ENCODE measurements at regions not wholly inside any gene's neighbourhood (a gene's known extent, or its start where the extent isn't known, plus 50 kb on each side); places are given as distances from the start of the nearest gene placed in this dataset.

GRCh38 chr5:98530224-98530623 lies 243.2 kb upstream of the RGMB start:
- H2AFZ ChIP-seq (ENCODE audit: insufficient read depth, low read depth, low read length, poor library complexity, severe bottlenecking) = no peak overlapping the region
- H3K27me3 ChIP-seq (replicated peaks in 1 of 4; ENCODE audit: control extremely low read depth in 1 of 4, control insufficient read depth in 3 of 4, insufficient read depth in 4 of 4, low read length in 3 of 4) = no peaks in the 10 kb centered on the region
- intact Hi-C loops (cut with micrococcal nuclease) = no loop called here
- H4K20me1 ChIP-seq (ENCODE audit: control insufficient read depth, insufficient read depth, low read length, poor library complexity, severe bottlenecking) = no peaks in the 10 kb centered on the region
- ChIA-PET POLR2A (no interaction called here), CTCF (no interaction called here)
- no peak for TF ChIP-seq EZH2 (IDR thresholded peaks at IDR 0.05; ENCODE audit: borderline replicate concordance, insufficient read depth, low read depth, low read length, poor library complexity, severe bottlenecking)
- TF ChIP-seq, protein P1, sequence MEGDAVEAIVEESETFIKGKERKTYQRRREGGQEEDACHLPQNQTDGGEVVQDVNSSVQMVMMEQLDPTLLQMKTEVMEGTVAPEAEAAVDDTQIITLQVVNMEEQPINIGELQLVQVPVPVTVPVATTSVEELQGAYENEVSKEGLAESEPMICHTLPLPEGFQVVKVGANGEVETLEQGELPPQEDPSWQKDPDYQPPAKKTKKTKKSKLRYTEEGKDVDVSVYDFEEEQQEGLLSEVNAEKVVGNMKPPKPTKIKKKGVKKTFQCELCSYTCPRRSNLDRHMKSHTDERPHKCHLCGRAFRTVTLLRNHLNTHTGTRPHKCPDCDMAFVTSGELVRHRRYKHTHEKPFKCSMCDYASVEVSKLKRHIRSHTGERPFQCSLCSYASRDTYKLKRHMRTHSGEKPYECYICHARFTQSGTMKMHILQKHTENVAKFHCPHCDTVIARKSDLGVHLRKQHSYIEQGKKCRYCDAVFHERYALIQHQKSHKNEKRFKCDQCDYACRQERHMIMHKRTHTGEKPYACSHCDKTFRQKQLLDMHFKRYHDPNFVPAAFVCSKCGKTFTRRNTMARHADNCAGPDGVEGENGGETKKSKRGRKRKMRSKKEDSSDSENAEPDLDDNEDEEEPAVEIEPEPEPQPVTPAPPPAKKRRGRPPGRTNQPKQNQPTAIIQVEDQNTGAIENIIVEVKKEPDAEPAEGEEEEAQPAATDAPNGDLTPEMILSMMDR (IDR thresholded peaks at IDR 0.05) = no peak
- no peak overlapping the region for H3K4me3 ChIP-seq (ENCODE audit: control extremely low read depth in 1 of 5, extremely low read depth in 1 of 5, insufficient read depth in 1 of 5, low read depth in 2 of 5, low read length in 4 of 5)
- DNase-seq (no peak), ATAC-seq (ENCODE audit: low read depth) (no peak)
- H3K79me2 ChIP-seq (ENCODE audit: control insufficient read depth, insufficient read depth, low read length) = no peaks in the 10 kb centered on the region
- no peaks in the 10 kb centered on the region for H3K4me1 ChIP-seq (ENCODE audit: control insufficient read depth in 2 of 2, insufficient read depth in 2 of 2, low read length in 2 of 2)
- no peak overlapping the region for H3K27ac Mint-ChIP-seq
- no peaks in the 10 kb centered on the region for H3K36me3 ChIP-seq (replicated peaks in 1 of 2; ENCODE audit: control extremely low read depth in 1 of 2, control insufficient read depth in 1 of 2, extremely low read depth in 1 of 2, insufficient read depth in 2 of 2, low read length in 1 of 2)
- no peaks in the 10 kb centered on the region for H3K9me3 Mint-ChIP-seq (ENCODE audit: insufficient read depth)
- no peak overlapping the region for H3K9ac ChIP-seq (ENCODE audit: low read length)
- H3K4me1 Mint-ChIP-seq = no peaks in the 10 kb centered on the region
- 80% methylated on average over 1 of the region's 2 CpGs for WGBS (ENCODE audit: insufficient coverage)
- H3K9me3 ChIP-seq (ENCODE audit: control extremely low read depth in 1 of 3, control insufficient read depth in 2 of 3, insufficient read depth in 1 of 3, low read length in 2 of 3) = no peaks in the 10 kb centered on the region
- no peak overlapping the region for H3K27ac ChIP-seq (ENCODE audit: low read length in 2 of 2)
- H3K27me3 Mint-ChIP-seq = peaks cover 4% of the 10 kb centered on the region
- no peak overlapping the region for H3K4me2 ChIP-seq (replicated peaks; ENCODE audit: low read depth, low read length, poor library complexity, severe bottlenecking)
- no peak overlapping the region for H3K4me3 Mint-ChIP-seq

DNA sequence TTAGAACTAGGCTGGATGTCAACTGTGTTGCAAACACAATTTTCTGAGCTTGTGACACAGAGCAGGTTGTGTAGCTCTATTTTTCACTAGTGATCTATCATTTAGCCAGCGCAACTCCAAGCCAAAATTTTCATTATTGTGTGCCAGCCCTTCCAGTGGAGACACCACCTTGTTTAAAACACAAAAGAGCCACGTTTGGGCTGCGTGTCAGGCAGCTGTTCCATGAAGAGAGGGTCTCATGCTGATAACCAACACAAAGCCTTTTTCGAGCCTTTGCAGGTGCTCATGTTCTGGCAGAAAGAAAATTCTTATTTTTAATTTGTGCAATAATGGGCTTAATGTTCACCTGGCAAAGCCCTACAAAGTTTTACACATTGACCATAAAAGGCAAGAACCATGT lies 237.6 kb upstream of the RGMB start:
- Histone ChIP-seq H3K4me1 (ENCODE audit: control insufficient read depth in 2 of 2, insufficient read depth in 2 of 2, low read length in 2 of 2) (no peaks in the 10 kb centered on the region), H3K27me3 (replicated peaks in 1 of 4; ENCODE audit: control extremely low read depth in 1 of 4, control insufficient read depth in 3 of 4, insufficient read depth in 4 of 4, low read length in 3 of 4) (no peaks in the 10 kb centered on the region), H3K9me3 (ENCODE audit: control extremely low read depth in 1 of 3, control insufficient read depth in 2 of 3, insufficient read depth in 1 of 3, low read length in 2 of 3) (peaks cover 0 to 6% (median 0%) of the 10 kb centered on the region in 3 donors), H3K4me3 (ENCODE audit: control extremely low read depth in 1 of 5, extremely low read depth in 1 of 5, insufficient read depth in 1 of 5, low read depth in 2 of 5, low read length in 4 of 5) (no peak overlapping the region), H2AFZ (ENCODE audit: insufficient read depth, low read depth, low read length, poor library complexity, severe bottlenecking) (no peak overlapping the region), H3K9ac (ENCODE audit: low read length) (no peak overlapping the region), H3K36me3 (replicated peaks in 1 of 2; ENCODE audit: control extremely low read depth in 1 of 2, control insufficient read depth in 1 of 2, extremely low read depth in 1 of 2, insufficient read depth in 2 of 2, low read length in 1 of 2) (no peaks in the 10 kb centered on the region), H3K4me2 (replicated peaks; ENCODE audit: low read depth, low read length, poor library complexity, severe bottlenecking) (no peak overlapping the region), H4K20me1 (ENCODE audit: control insufficient read depth, insufficient read depth, low read length, poor library complexity, severe bottlenecking) (no peaks in the 10 kb centered on the region), H3K79me2 (ENCODE audit: control insufficient read depth, insufficient read depth, low read length) (no peaks in the 10 kb centered on the region), H3K27ac (ENCODE audit: low read length in 2 of 2) (no peak overlapping the region)
- POLR2A ChIA-PET = no interaction called here
- no peaks in the 10 kb centered on the region for H3K27me3 Mint-ChIP-seq
- intact Hi-C loops (cut with micrococcal nuclease) = no loop called here
- TF ChIP-seq, protein P1 (IDR thresholded peaks at IDR 0.05) = no peak
- no peak for TF ChIP-seq EZH2 (IDR thresholded peaks at IDR 0.05; ENCODE audit: borderline replicate concordance, insufficient read depth, low read depth, low read length, poor library complexity, severe bottlenecking)
- DNase-seq = no peak
- no peak overlapping the region for H3K27ac Mint-ChIP-seq
- H3K9me3 Mint-ChIP-seq (ENCODE audit: insufficient read depth) = peaks cover 3% of the 10 kb centered on the region
- CTCF ChIA-PET = no interaction called here
- WGBS (ENCODE audit: insufficient coverage) = 70% methylated on average over 3 of the region's 4 CpGs
- no peaks in the 10 kb centered on the region for H3K4me1 Mint-ChIP-seq
- no peak for ATAC-seq (ENCODE audit: low read depth)
- H3K4me3 Mint-ChIP-seq = no peak overlapping the region
